ENCODE measurements at regions not wholly inside any gene's neighbourhood (a gene's known extent, or its start where the extent isn't known, plus 50 kb on each side); places are given as distances from the start of the nearest gene placed in this dataset.
A peak's percentile ranks its signal among the peaks of the same experiment; 100 is the strongest.

- no peak overlapping the region for H3K14ac ChIP-seq (ENCODE audit: low read length)
- H3K36me3 ChIP-seq (ENCODE audit: control insufficient read depth in 1 of 2, insufficient read depth in 2 of 2, low read length in 2 of 2): no peaks in the 10 kb centered on the region
- H2AFZ ChIP-seq (ENCODE audit: insufficient read depth, low read length, poor library complexity): no peak overlapping the region
- H4K8ac ChIP-seq (ENCODE audit: low read depth, low read length): no peak overlapping the region
- no peak overlapping the region for H2BK5ac ChIP-seq (ENCODE audit: low read depth, low read length, poor library complexity)
- H3K18ac ChIP-seq (ENCODE audit: low read length): no peak overlapping the region
- no peak overlapping the region for H3K23ac ChIP-seq (ENCODE audit: low read length)
- H3K79me1 ChIP-seq (ENCODE audit: low read length): no peaks in the 10 kb centered on the region
- no peaks in the 10 kb centered on the region for H3K79me2 ChIP-seq (ENCODE audit: control insufficient read depth, insufficient read depth, low read length, poor library complexity)
- no peak overlapping the region for H2AK5ac ChIP-seq (ENCODE audit: low read length)
- WGBS (ENCODE audit: extremely low coverage, insufficient coverage, insufficient read length): no CpG with 5 or more reads among the region's 5 CpGs
- H3K9me3 ChIP-seq (ENCODE audit: insufficient read depth, low read depth, low read length): peaks cover 2% of the 10 kb centered on the region
- no peak overlapping the region for H2BK12ac ChIP-seq (ENCODE audit: low read length)
- H3K4me2 ChIP-seq (ENCODE audit: low read length): no peak overlapping the region
- no peak for DNase-seq
- no peak overlapping the region for H3K4me3 ChIP-seq (ENCODE audit: low read depth, low read length)
- H3K27ac ChIP-seq (ENCODE audit: low read depth, low read length): no peak overlapping the region
- no peaks in the 10 kb centered on the region for H3K27me3 ChIP-seq (ENCODE audit: insufficient read depth, low read length)
- H3K9ac ChIP-seq (ENCODE audit: low read length): no peak overlapping the region
- H4K91ac ChIP-seq (ENCODE audit: low read depth, low read length): no peak overlapping the region
- H3K4ac ChIP-seq (ENCODE audit: low read depth, low read length): no peak overlapping the region
- H3K4me1 ChIP-seq (ENCODE audit: control insufficient read depth in 1 of 2, insufficient read depth in 2 of 2, low read length in 2 of 2): peaks cover 0 to 6% of the 10 kb centered on the region in 2 experiments
- H2BK120ac ChIP-seq (ENCODE audit: insufficient read depth, low read length, poor library complexity): no peak overlapping the region
- no peak overlapping the region for H4K12ac ChIP-seq (ENCODE audit: low read depth, low read length)
Measured at GRCh38 chr2:15738943-15739342, 147.3 kb downstream of the DDX1 start.

GRCh38 chr2:15744820-15745219 is 153.2 kb downstream of the DDX1 start:
- peaks cover 4% of the 10 kb centered on the region for H3K9me3 ChIP-seq (ENCODE audit: insufficient read depth, low read depth, low read length)
- no peak overlapping the region for H4K8ac ChIP-seq (ENCODE audit: low read depth, low read length)
- H2BK5ac ChIP-seq (ENCODE audit: low read depth, low read length, poor library complexity): no peak overlapping the region
- no peak for DNase-seq
- peaks cover 25 to 27% of the 10 kb centered on the region in 2 experiments for H3K4me1 ChIP-seq (ENCODE audit: control insufficient read depth in 1 of 2, insufficient read depth in 2 of 2, low read length in 2 of 2)
- H2AK5ac ChIP-seq (ENCODE audit: low read length): no peak overlapping the region
- no peak overlapping the region for H2BK120ac ChIP-seq (ENCODE audit: insufficient read depth, low read length, poor library complexity)
- no peak overlapping the region for H3K4me2 ChIP-seq (ENCODE audit: low read length)
- no peaks in the 10 kb centered on the region for H3K27me3 ChIP-seq (ENCODE audit: insufficient read depth, low read length)
- H3K14ac ChIP-seq (ENCODE audit: low read length): no peak overlapping the region
- peak overlapping the region; percentile 26 for H2BK12ac ChIP-seq (ENCODE audit: low read length)
- H2AFZ ChIP-seq (ENCODE audit: insufficient read depth, low read length, poor library complexity): no peak overlapping the region
- no peak overlapping the region for H3K4me3 ChIP-seq (ENCODE audit: low read depth, low read length)
- WGBS (ENCODE audit: extremely low coverage, insufficient coverage, insufficient read length): no CpG with 5 or more reads among the region's 5 CpGs
- no peak overlapping the region for H4K91ac ChIP-seq (ENCODE audit: low read depth, low read length)
- H3K36me3 ChIP-seq (ENCODE audit: control insufficient read depth in 1 of 2, insufficient read depth in 2 of 2, low read length in 2 of 2): no peaks in the 10 kb centered on the region
- H3K23ac ChIP-seq (ENCODE audit: low read length): no peak overlapping the region
- no peak overlapping the region for H3K27ac ChIP-seq (ENCODE audit: low read depth, low read length)
- H3K4ac ChIP-seq (ENCODE audit: low read depth, low read length): no peak overlapping the region
- no peak overlapping the region for H3K18ac ChIP-seq (ENCODE audit: low read length)
- H4K12ac ChIP-seq (ENCODE audit: low read depth, low read length): no peak overlapping the region
- H3K79me1 ChIP-seq (ENCODE audit: low read length): peaks cover 32% of the 10 kb centered on the region
- H3K9ac ChIP-seq (ENCODE audit: low read length): no peak overlapping the region
- H3K79me2 ChIP-seq (ENCODE audit: control insufficient read depth, insufficient read depth, low read length, poor library complexity): peaks cover 5% of the 10 kb centered on the region

- peaks cover 5% of the 10 kb centered on the region for H3K79me2 ChIP-seq (ENCODE audit: control insufficient read depth, insufficient read depth, low read length, poor library complexity)
- WGBS (ENCODE audit: extremely low coverage, insufficient coverage, insufficient read length): no CpG with 5 or more reads among the region's 3 CpGs
- peak overlapping the region; percentile 78 for H2BK12ac ChIP-seq (ENCODE audit: low read length)
- no peaks in the 10 kb centered on the region for H3K27me3 ChIP-seq (ENCODE audit: insufficient read depth, low read length)
- H3K9me3 ChIP-seq (ENCODE audit: insufficient read depth, low read depth, low read length): peaks cover 4% of the 10 kb centered on the region
- H3K79me1 ChIP-seq (ENCODE audit: low read length): peaks cover 33% of the 10 kb centered on the region
- H3K36me3 ChIP-seq (ENCODE audit: control insufficient read depth in 1 of 2, insufficient read depth in 2 of 2, low read length in 2 of 2): no peaks in the 10 kb centered on the region
- H2AK5ac ChIP-seq (ENCODE audit: low read length): no peak overlapping the region
- H3K18ac ChIP-seq (ENCODE audit: low read length): no peak overlapping the region
- no peak for DNase-seq
- no peak overlapping the region for H4K12ac ChIP-seq (ENCODE audit: low read depth, low read length)
- no peak overlapping the region for H3K9ac ChIP-seq (ENCODE audit: low read length)
- H2AFZ ChIP-seq (ENCODE audit: insufficient read depth, low read length, poor library complexity): no peak overlapping the region
- peaks cover 29 to 30% of the 10 kb centered on the region in 2 experiments for H3K4me1 ChIP-seq (ENCODE audit: control insufficient read depth in 1 of 2, insufficient read depth in 2 of 2, low read length in 2 of 2)
- H3K27ac ChIP-seq (ENCODE audit: low read depth, low read length): peak overlapping the region; percentile 1
- H3K14ac ChIP-seq (ENCODE audit: low read length): peak overlapping the region; percentile 71
- H3K23ac ChIP-seq (ENCODE audit: low read length): no peak overlapping the region
- no peak overlapping the region for H2BK5ac ChIP-seq (ENCODE audit: low read depth, low read length, poor library complexity)
- peak overlapping the region; percentile 70 for H2BK120ac ChIP-seq (ENCODE audit: insufficient read depth, low read length, poor library complexity)
- no peak overlapping the region for H3K4me2 ChIP-seq (ENCODE audit: low read length)
- no peak overlapping the region for H3K4ac ChIP-seq (ENCODE audit: low read depth, low read length)
- H4K91ac ChIP-seq (ENCODE audit: low read depth, low read length): peak overlapping the region; percentile 63
- H4K8ac ChIP-seq (ENCODE audit: low read depth, low read length): no peak overlapping the region
- no peak overlapping the region for H3K4me3 ChIP-seq (ENCODE audit: low read depth, low read length)
Measured at GRCh38 chr2:15745350-15745749, 153.7 kb downstream of the DDX1 start.

- Histone ChIP-seq H3K4me1 (ENCODE audit: control insufficient read depth in 1 of 2, insufficient read depth in 2 of 2, low read length in 2 of 2) (peaks cover 32 to 38% of the 10 kb centered on the region in 2 experiments), H3K18ac (ENCODE audit: low read length) (peak overlapping the region; percentile 34), H3K36me3 (ENCODE audit: control insufficient read depth in 1 of 2, insufficient read depth in 2 of 2, low read length in 2 of 2) (no peaks in the 10 kb centered on the region), H3K27me3 (ENCODE audit: insufficient read depth, low read length) (no peaks in the 10 kb centered on the region), H3K23ac (ENCODE audit: low read length) (no peak overlapping the region), H3K79me1 (ENCODE audit: low read length) (peaks cover 39% of the 10 kb centered on the region), H3K9me3 (ENCODE audit: insufficient read depth, low read depth, low read length) (peaks cover 4% of the 10 kb centered on the region), H3K27ac (ENCODE audit: low read depth, low read length) (peak overlapping the region; percentile 1), H2BK12ac (ENCODE audit: low read length) (peak overlapping the region; percentile 78), H4K8ac (ENCODE audit: low read depth, low read length) (peak overlapping the region; percentile 59), H2BK120ac (ENCODE audit: insufficient read depth, low read length, poor library complexity) (peak overlapping the region; percentile 70), H2BK5ac (ENCODE audit: low read depth, low read length, poor library complexity) (peak overlapping the region; percentile 18), H3K14ac (ENCODE audit: low read length) (peak overlapping the region; percentile 71), H4K12ac (ENCODE audit: low read depth, low read length) (no peak overlapping the region), H2AFZ (ENCODE audit: insufficient read depth, low read length, poor library complexity) (no peak overlapping the region), H3K4me2 (ENCODE audit: low read length) (no peak overlapping the region), H3K4me3 (ENCODE audit: low read depth, low read length) (no peak overlapping the region), H3K79me2 (ENCODE audit: control insufficient read depth, insufficient read depth, low read length, poor library complexity) (peaks cover 8% of the 10 kb centered on the region), H3K4ac (ENCODE audit: low read depth, low read length) (peak overlapping the region; percentile 16), H3K9ac (ENCODE audit: low read length) (no peak overlapping the region), H4K91ac (ENCODE audit: low read depth, low read length) (peak overlapping the region; percentile 63), H2AK5ac (ENCODE audit: low read length) (peak overlapping the region; percentile 36)
- WGBS (ENCODE audit: extremely low coverage, insufficient coverage, insufficient read length): no CpG with 5 or more reads among the region's 6 CpGs
- no peak for DNase-seq
Measured at GRCh38 chr2:15745907-15746702, 154.4 kb downstream of the DDX1 start.

Data from trophoblast cell (in vitro differentiated cells and primary cell).